MG63 (cell line): ENCODE measurements at regions not wholly inside any gene's neighbourhood (a gene's known extent, or its start where the extent isn't known, plus 50 kb on each side); places are given as distances from the start of the nearest gene placed in this dataset.
"Not testable (repeated sequence)": the region's sequence is repeated elsewhere in the genome, so short reads cannot be mapped to it uniquely, and the experiment has no call there.

Source experiments
- DNase-seq: peaks from one replicate; pipeline ENCODE4 v3.0.0-alpha.2; 2020
- H3K27me3 ChIP-seq: fragments of 250-450 bp; sonication (Bioruptor Pico); 2 replicates; pipeline ENCODE4 v1.5.1; 2020; ENCODE audit warnings: mild to moderate bottlenecking, moderate library complexity
- H3K36me3 ChIP-seq: fragments of 250-450 bp; sonication (Bioruptor Pico); 2 replicates; pipeline ENCODE4 v1.5.1; 2020; ENCODE audit warnings: mild to moderate bottlenecking, moderate library complexity
- H3K4me3 ChIP-seq: fragments of 250-450 bp; sonication (Bioruptor Pico); 2 replicates; pipeline ENCODE4 v1.5.1; 2020; ENCODE audit warnings: mild to moderate bottlenecking, moderate library complexity
- H3K9me3 ChIP-seq: fragments of 250-450 bp; sonication (Bioruptor Pico); 2 replicates; pipeline ENCODE4 v1.5.1; 2020; ENCODE audit warnings: mild to moderate bottlenecking, moderate library complexity

GRCh38 chr6:22349051-22349450 lies 52.2 kb upstream of the PRL start:
- no peak overlapping the region for H3K4me3 ChIP-seq
- H3K27me3 ChIP-seq = no peaks in the 10 kb centered on the region
- no peak for DNase-seq
- H3K36me3 ChIP-seq = no peaks in the 10 kb centered on the region
- no peaks in the 10 kb centered on the region for H3K9me3 ChIP-seq

- no peaks in the 10 kb centered on the region for H3K27me3 ChIP-seq
- DNase-seq = no peak
- H3K4me3 ChIP-seq = no peak overlapping the region
- H3K9me3 ChIP-seq = no peaks in the 10 kb centered on the region
- no peaks in the 10 kb centered on the region for H3K36me3 ChIP-seq
These were observed 52.7 kb upstream of the PRL start for GRCh38 chr6:22349528-22349927.

GRCh38 chr6:22350109-22350508 lies 53.3 kb upstream of the PRL start:
- Histone ChIP-seq H3K4me3 (no peak overlapping the region), H3K9me3 (no peaks in the 10 kb centered on the region), H3K36me3 (no peaks in the 10 kb centered on the region), H3K27me3 (no peaks in the 10 kb centered on the region)
- no peak for DNase-seq

GRCh38 chr6:22353101-22353500 lies 56.3 kb upstream of the PRL start:
- H3K36me3 ChIP-seq = no peaks in the 10 kb centered on the region
- DNase-seq = no peak
- no peaks in the 10 kb centered on the region for H3K27me3 ChIP-seq
- no peaks in the 10 kb centered on the region for H3K9me3 ChIP-seq
- H3K4me3 ChIP-seq = no peak overlapping the region

- H3K36me3 ChIP-seq = no peaks in the 10 kb centered on the region
- H3K9me3 ChIP-seq = no peaks in the 10 kb centered on the region
- H3K27me3 ChIP-seq = no peaks in the 10 kb centered on the region
- no peak overlapping the region for H3K4me3 ChIP-seq
- DNase-seq = no peak
These were observed 59.6 kb upstream of the PRL start for GRCh38 chr6:22356362-22356940.

- Histone ChIP-seq H3K4me3 (no peak overlapping the region), H3K36me3 (no peaks in the 10 kb centered on the region), H3K9me3 (no peaks in the 10 kb centered on the region), H3K27me3 (no peaks in the 10 kb centered on the region)
- no peak for DNase-seq
These were observed 60.9 kb upstream of the PRL start for GRCh38 chr6:22357724-22358189.

- Histone ChIP-seq H3K36me3 (no peaks in the 10 kb centered on the region), H3K27me3 (no peaks in the 10 kb centered on the region), H3K4me3 (no peak overlapping the region), H3K9me3 (no peaks in the 10 kb centered on the region)
- DNase-seq = no peak
These were observed 64.7 kb upstream of the PRL start for GRCh38 chr6:22361576-22361975.

GRCh38 chr6:22362361-22362760 lies 65.5 kb upstream of the PRL start:
- DNase-seq = no peak
- H3K36me3 ChIP-seq = no peaks in the 10 kb centered on the region
- H3K9me3 ChIP-seq = no peaks in the 10 kb centered on the region
- H3K27me3 ChIP-seq = no peaks in the 10 kb centered on the region
- no peak overlapping the region for H3K4me3 ChIP-seq

- no peak for DNase-seq
These were observed 66.4 kb upstream of the PRL start for GRCh38 chr6:22363166-22363713.

GRCh38 chr6:22363714-22364239 lies 66.9 kb upstream of the PRL start:
- Histone ChIP-seq H3K27me3 (no peaks in the 10 kb centered on the region), H3K9me3 (no peaks in the 10 kb centered on the region), H3K36me3 (no peaks in the 10 kb centered on the region), H3K4me3 (no peak overlapping the region)
- no peak for DNase-seq

More at GRCh38 chr6:22363166-22363713, 66.4 kb upstream of the PRL start:
- H3K9me3 ChIP-seq = no peaks in the 10 kb centered on the region
- H3K4me3 ChIP-seq = no peak overlapping the region
- H3K36me3 ChIP-seq = no peaks in the 10 kb centered on the region
- H3K27me3 ChIP-seq = no peaks in the 10 kb centered on the region

GRCh38 chr6:22364306-22364705 lies 67.5 kb upstream of the PRL start:
- DNase-seq = no peak
- H3K4me3 ChIP-seq = no peak overlapping the region
- H3K27me3 ChIP-seq = no peaks in the 10 kb centered on the region
- H3K36me3 ChIP-seq = no peaks in the 10 kb centered on the region
- H3K9me3 ChIP-seq = no peaks in the 10 kb centered on the region

- Histone ChIP-seq H3K4me3 (no peak overlapping the region), H3K9me3 (no peaks in the 10 kb centered on the region), H3K27me3 (no peaks in the 10 kb centered on the region), H3K36me3 (no peaks in the 10 kb centered on the region)
- no peak for DNase-seq
These were observed 69.4 kb upstream of the PRL start for GRCh38 chr6:22366214-22366613.

- no peaks in the 10 kb centered on the region for H3K9me3 ChIP-seq
- H3K27me3 ChIP-seq = no peaks in the 10 kb centered on the region
- H3K4me3 ChIP-seq = no peak overlapping the region
- no peaks in the 10 kb centered on the region for H3K36me3 ChIP-seq
- no peak for DNase-seq
These were observed 70.5 kb upstream of the PRL start for GRCh38 chr6:22367346-22367745.

GRCh38 chr6:22368794-22369193 lies 72.0 kb upstream of the PRL start:
- DNase-seq = no peak
- Histone ChIP-seq H3K4me3 (no peak overlapping the region), H3K36me3 (no peaks in the 10 kb centered on the region), H3K9me3 (no peaks in the 10 kb centered on the region), H3K27me3 (no peaks in the 10 kb centered on the region)

- no peaks in the 10 kb centered on the region for H3K36me3 ChIP-seq
- H3K27me3 ChIP-seq = no peaks in the 10 kb centered on the region
- DNase-seq = no peak
These were observed 76.1 kb upstream of the PRL start for GRCh38 chr6:22372922-22373321.

GRCh38 chr6:22374950-22375349 lies 78.1 kb upstream of the PRL start:
- peak overlapping the region; percentile 16; the same call in 1 of the 2 replicates for H3K4me3 ChIP-seq
- H3K9me3 ChIP-seq, DNase-seq, H3K27me3 ChIP-seq, H3K36me3 ChIP-seq: not testable (repeated sequence)

More at GRCh38 chr6:22372922-22373321, 76.1 kb upstream of the PRL start:
- no peak overlapping the region for H3K4me3 ChIP-seq
- no peaks in the 10 kb centered on the region for H3K9me3 ChIP-seq

GRCh38 chr6:22376293-22376692 lies 79.5 kb upstream of the PRL start:
- not testable (repeated sequence) for H3K9me3 ChIP-seq, DNase-seq, H3K36me3 ChIP-seq, H3K4me3 ChIP-seq, H3K27me3 ChIP-seq

GRCh38 chr6:22378536-22378935 lies 81.7 kb upstream of the PRL start:
- H3K36me3 ChIP-seq, H3K27me3 ChIP-seq, H3K9me3 ChIP-seq, DNase-seq, H3K4me3 ChIP-seq: not testable (repeated sequence)
